ENCODE measurements at regions not wholly inside any gene's neighbourhood (a gene's known extent, or its start where the extent isn't known, plus 50 kb on each side); places are given as distances from the start of the nearest gene placed in this dataset.

GRCh38 chr22:22428222-22429098 lies 80.1 kb downstream of the ZNF280B start:
- TF ChIP-seq SP1 (CRISPR knock-in tag; conservative IDR thresholded peaks at IDR 0.05): no peak
- no peak for TF ChIP-seq USF1 (CRISPR knock-in tag; IDR thresholded peaks at IDR 0.05)
- no peak for TF ChIP-seq ESRRA (CRISPR knock-in tag; IDR thresholded peaks at IDR 0.05; ENCODE audit: borderline replicate concordance)
- no peak for TF ChIP-seq CTCF (IDR thresholded peaks at IDR 0.05)
- no peak for TF ChIP-seq ATF3 (CRISPR knock-in tag; conservative IDR thresholded peaks at IDR 0.05)
- TF ChIP-seq ZNF512 (CRISPR knock-in tag; IDR thresholded peaks at IDR 0.05; ENCODE audit: borderline replicate concordance): no peak
- TF ChIP-seq ATF2 (CRISPR knock-in tag; IDR thresholded peaks at IDR 0.05; ENCODE audit: borderline replicate concordance, low read depth): no peak
- TF ChIP-seq TEAD1 (CRISPR knock-in tag; IDR thresholded peaks at IDR 0.05): no peak
- TF ChIP-seq IRF1 (CRISPR knock-in tag; IDR thresholded peaks at IDR 0.05): no peak
- no peak for TF ChIP-seq ZNF281 (CRISPR knock-in tag; IDR thresholded peaks at IDR 0.05)
